Small intestine (tissue), 7 donors: ENCODE measurements at regions not wholly inside any gene's neighbourhood (a gene's known extent, or its start where the extent isn't known, plus 50 kb on each side); places are given as distances from the start of the nearest gene placed in this dataset.

ENCODE experiments used
- DNase-seq, 2 donors: peaks; one replicate each; pipeline versions ENCODE4 v3.0.0 to v3.0.0-alpha.2; 2013
- FAIRE-seq: peaks from 2 replicates; lab custom pipeline; 2012; peaks lifted over from hg19 to GRCh38; lab: Jason Lieb, UNC
- H3K27ac ChIP-seq, 3 donors: one replicate each; pipeline ENCODE4 v1.5.1; 2013; ENCODE audit warnings: low read length in 2 of 3, mild to moderate bottlenecking in 2 of 3, control low read depth in 1 of 3, inconsistent platforms in 1 of 3, low read depth in 1 of 3, moderate library complexity in 1 of 3
- H3K27me3 ChIP-seq, 3 donors: one replicate each; pipeline ENCODE4 v1.6.1; 2013; ENCODE audit warnings: low read length in 3 of 3, inconsistent platforms in 1 of 3; ENCODE audit not compliant: control insufficient read depth in 3 of 3, insufficient read depth in 3 of 3
- H3K36me3 ChIP-seq, 3 donors: one replicate each; pipeline ENCODE4 v1.6.1; 2013; ENCODE audit warnings: low read length in 3 of 3, inconsistent platforms in 1 of 3, low read depth in 1 of 3, mild to moderate bottlenecking in 1 of 3, moderate library complexity in 1 of 3; ENCODE audit not compliant: control insufficient read depth in 3 of 3, insufficient read depth in 2 of 3
- H3K4me1 ChIP-seq, 3 donors: one replicate each; pipeline ENCODE4 v1.6.1; 2013; ENCODE audit warnings: low read length in 2 of 3, inconsistent platforms in 1 of 3, low read depth in 1 of 3, mild to moderate bottlenecking in 1 of 3, moderate library complexity in 1 of 3; ENCODE audit not compliant: control insufficient read depth in 3 of 3, insufficient read depth in 2 of 3
- H3K4me3 ChIP-seq, 3 donors: one replicate each; pipeline ENCODE4 v1.5.1; 2013; ENCODE audit warnings: low read length in 3 of 3, control low read depth in 1 of 3, inconsistent platforms in 1 of 3, low read depth in 1 of 3, mild to moderate bottlenecking in 1 of 3, moderate library complexity in 1 of 3
- H3K9me3 ChIP-seq, 2 donors: one replicate each; pipeline ENCODE4 v1.6.1; 2013; ENCODE audit warnings: low read depth in 1 of 2, low read length in 1 of 2; ENCODE audit not compliant: control insufficient read depth in 2 of 2, insufficient read depth in 1 of 2
- WGBS, 3 donors: extraction: QIAGEN DNeasy Blood & Tissue Kit; methylation state at CpG; one replicate each; pipeline ENCODE4 v1.1.7; 2013; 5-methylcytosine and 5-hydroxymethylcytosine counted together
- donor health status: healthy with polysubstance abuse.
- donor health status: control.
- donor health status: control.
- donor health status: Bipolar disorder and iron deficiency.
- donor health status: healthy.

DNA sequence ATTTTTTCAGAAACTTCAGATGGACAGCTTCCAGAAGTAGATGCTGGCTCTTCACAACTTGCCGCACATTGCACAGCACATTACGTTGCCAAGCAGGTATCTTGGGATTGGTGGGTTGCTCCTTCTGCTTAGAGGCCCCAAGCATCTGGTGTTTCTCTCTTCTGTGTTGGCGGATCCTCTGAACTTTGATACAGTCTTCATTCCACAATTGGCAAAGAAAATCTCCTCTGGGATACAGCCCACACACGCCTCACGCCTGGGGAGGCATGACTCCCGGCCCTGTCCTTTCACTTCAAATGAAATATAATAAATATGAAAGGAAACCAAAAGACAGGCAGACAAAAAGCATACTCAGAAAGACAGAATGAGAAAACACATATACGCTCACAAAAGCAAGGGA is 72.3 kb upstream of the PPP2R5A start:
- FAIRE-seq (no peak), DNase-seq (no peak)
- 74 to 95% (median 84%) methylated on average over 7 of the region's 7 CpGs for WGBS, 3 donors
- H3K27ac ChIP-seq: no peak overlapping the region
- no peaks in the 10 kb centered on the region for H3K36me3 ChIP-seq
- H3K4me3 ChIP-seq: no peak overlapping the region
- no peaks in the 10 kb centered on the region for H3K9me3 ChIP-seq
- H3K27me3 ChIP-seq: no peaks in the 10 kb centered on the region
- H3K4me1 ChIP-seq: peaks cover 0 to 21% (median 3%) of the 10 kb centered on the region in 3 donors

DNA sequence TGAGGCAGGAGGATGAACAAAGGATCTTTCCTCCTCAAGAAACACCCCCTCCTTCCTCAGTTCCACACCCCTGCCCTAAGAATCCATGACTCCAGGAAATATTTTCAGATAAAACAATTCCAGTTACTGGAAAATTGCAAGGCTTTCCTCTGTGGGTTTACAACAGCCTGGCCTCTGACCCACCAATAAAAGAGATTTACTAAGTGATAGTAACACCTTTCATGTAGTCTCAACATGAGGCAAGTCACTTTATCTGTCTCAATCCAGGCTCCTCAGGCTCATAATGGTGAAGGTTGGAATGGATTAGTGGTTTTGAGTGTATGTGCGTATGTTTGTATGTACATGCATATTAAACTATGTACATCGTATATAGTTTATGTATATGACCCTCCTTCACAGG is 71.4 kb upstream of the PPP2R5A start:
- H3K27me3 ChIP-seq: no peaks in the 10 kb centered on the region
- peaks cover 3 to 26% (median 5%) of the 10 kb centered on the region in 3 donors for H3K4me1 ChIP-seq
- H3K36me3 ChIP-seq: no peaks in the 10 kb centered on the region
- DNase-seq (peak; percentile 46 to 78), FAIRE-seq (no peak)
- H3K4me3 ChIP-seq: no peak overlapping the region
- WGBS, 3 donors: 40 to 84% (median 71%) methylated on average over 2 of the region's 2 CpGs
- H3K27ac ChIP-seq: peak overlapping the region in 1 of 3 donors; percentile 34
- no peaks in the 10 kb centered on the region for H3K9me3 ChIP-seq

DNA sequence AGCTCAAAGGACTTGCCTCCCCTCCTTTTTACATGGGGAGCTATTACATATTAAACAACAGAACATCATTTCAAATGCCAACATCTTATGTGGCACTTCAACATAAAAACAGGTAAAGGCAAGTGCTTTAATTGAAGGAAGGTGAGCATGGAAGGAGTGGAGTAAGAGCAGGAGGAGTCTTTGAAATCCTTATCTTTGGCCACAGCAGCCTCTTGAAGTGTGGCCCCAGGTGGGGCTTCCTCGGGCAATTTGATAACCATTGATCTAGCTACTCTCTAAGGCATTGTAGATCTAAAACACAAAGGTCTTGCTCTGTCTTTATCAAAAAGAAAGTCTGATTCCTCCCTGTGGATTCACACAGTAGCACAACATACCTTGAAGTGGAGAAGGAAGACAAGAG is 70.9 kb upstream of the PPP2R5A start:
- H3K27ac ChIP-seq: peak overlapping the region in 1 of 3 donors; percentile 34
- DNase-seq (peak; percentile 12 to 39), FAIRE-seq (no peak)
- no peaks in the 10 kb centered on the region for H3K27me3 ChIP-seq
- H3K9me3 ChIP-seq: no peaks in the 10 kb centered on the region
- no peaks in the 10 kb centered on the region for H3K36me3 ChIP-seq
- H3K4me1 ChIP-seq: peaks cover 3 to 26% (median 5%) of the 10 kb centered on the region in 3 donors
- no peak overlapping the region for H3K4me3 ChIP-seq
- WGBS, 3 donors: 0 to 6% (median 0%) methylated on average over 1 of the region's 1 CpG

DNA sequence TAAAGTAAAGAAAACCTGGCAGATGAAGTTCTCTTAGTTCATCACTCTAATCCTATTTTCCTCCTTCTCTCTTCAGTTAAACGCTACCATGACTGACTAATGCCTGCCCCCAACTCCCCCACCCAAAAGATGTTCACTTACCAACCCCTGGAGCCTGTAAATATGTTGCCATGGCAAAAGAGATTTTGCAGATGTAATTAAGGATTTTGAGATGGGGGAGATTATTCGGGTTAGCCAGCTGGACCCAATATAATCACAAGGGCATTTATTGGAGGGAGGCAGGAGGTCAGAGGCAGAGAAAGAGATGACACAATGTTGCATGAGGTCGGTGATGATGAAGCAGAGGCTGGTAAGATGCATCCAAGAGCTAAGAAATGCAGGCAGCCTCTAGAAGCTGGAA is 69.3 kb upstream of the PPP2R5A start:
- Histone ChIP-seq H3K36me3 (no peaks in the 10 kb centered on the region), H3K4me3 (no peak overlapping the region), H3K27me3 (no peaks in the 10 kb centered on the region), H3K4me1 (peaks cover 3 to 34% (median 5%) of the 10 kb centered on the region in 3 donors), H3K9me3 (no peaks in the 10 kb centered on the region), H3K27ac (no peak overlapping the region)
- FAIRE-seq (no peak), DNase-seq (no peak)
- WGBS, 3 donors: 90 to 96% (median 91%) methylated on average over 3 of the region's 3 CpGs

DNA sequence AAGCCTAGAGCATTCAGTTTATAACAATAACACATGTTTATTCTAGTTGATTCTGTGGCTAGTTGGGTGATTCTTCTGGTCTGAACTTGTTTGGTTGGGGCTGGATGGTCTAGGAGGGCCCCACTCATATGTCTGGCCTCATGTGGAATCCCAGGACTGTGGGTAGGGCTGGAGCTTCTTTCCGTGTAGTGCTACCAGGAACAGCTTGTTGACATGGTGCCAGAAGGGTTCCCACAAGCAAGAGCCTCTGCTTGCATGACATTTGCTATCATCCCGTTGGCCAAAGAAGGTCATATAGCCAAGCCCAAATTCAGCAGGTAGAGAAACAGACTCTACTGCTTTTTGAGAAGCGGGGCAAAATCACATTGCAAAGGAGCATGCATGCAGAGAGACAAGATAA is 67.6 kb upstream of the PPP2R5A start:
- Histone ChIP-seq H3K4me3 (no peak overlapping the region), H3K27me3 (no peaks in the 10 kb centered on the region), H3K9me3 (no peaks in the 10 kb centered on the region), H3K36me3 (no peaks in the 10 kb centered on the region), H3K27ac (no peak overlapping the region), H3K4me1 (peaks cover 3 to 34% (median 5%) of the 10 kb centered on the region in 3 donors)
- peak in 1 of 2 donors; percentile 17 for DNase-seq
- FAIRE-seq: no peak
- WGBS, 3 donors: 55 to 74% (median 71%) methylated on average over 3 of the region's 3 CpGs

DNA sequence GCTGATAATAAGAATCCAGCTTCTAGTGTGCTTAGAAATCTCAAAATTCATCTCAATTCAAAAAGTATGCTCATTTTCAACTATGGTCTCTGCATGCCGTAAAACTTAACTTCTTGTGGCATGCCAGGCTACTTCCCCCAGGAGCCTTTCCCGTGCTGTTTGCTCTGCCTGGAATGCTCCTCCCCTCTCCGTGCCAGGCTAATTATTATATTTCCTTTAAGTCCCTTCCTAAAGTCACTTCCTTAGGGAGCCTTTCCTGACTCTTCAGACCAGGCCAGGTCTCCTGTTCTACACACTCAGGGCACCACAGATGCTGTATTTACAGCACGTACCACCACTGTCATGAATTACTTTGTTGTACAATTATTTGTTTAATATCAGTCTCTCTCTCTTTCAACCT is 67.1 kb upstream of the PPP2R5A start:
- no peaks in the 10 kb centered on the region for H3K27me3 ChIP-seq
- WGBS, 3 donors: 33 to 63% (median 59%) methylated on average over 4 of the region's 4 CpGs
- no peak overlapping the region for H3K27ac ChIP-seq
- DNase-seq (peak in 1 of 2 donors; percentile 27), FAIRE-seq (no peak)
- no peaks in the 10 kb centered on the region for H3K36me3 ChIP-seq
- H3K9me3 ChIP-seq: no peaks in the 10 kb centered on the region
- peaks cover 3 to 30% (median 5%) of the 10 kb centered on the region in 3 donors for H3K4me1 ChIP-seq
- no peak overlapping the region for H3K4me3 ChIP-seq

DNA sequence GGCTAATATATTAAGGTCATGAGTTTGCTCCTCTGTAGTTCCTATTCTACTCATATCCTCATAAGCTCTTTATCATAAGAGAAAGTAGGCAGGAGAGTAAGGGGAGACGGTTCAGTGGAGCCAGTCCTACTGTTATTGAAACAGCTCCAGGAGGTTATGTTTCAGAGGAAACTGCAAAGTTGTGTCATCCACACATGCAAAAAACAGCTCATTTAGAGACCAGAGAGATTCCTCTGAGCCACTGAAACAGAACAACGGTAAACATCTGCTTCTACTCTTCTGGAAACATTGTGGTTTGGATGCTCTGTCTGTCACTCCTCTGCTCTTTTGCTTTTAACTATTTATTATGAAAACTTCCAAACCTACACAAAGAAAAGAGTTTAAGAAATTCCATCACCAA is 66.3 kb upstream of the PPP2R5A start:
- H3K9me3 ChIP-seq: no peaks in the 10 kb centered on the region
- DNase-seq (no peak), FAIRE-seq (no peak)
- no peaks in the 10 kb centered on the region for H3K27me3 ChIP-seq
- H3K36me3 ChIP-seq: no peaks in the 10 kb centered on the region
- no peak overlapping the region for H3K27ac ChIP-seq
- WGBS, 3 donors: 50 to 80% (median 60%) methylated on average over 2 of the region's 2 CpGs
- no peak overlapping the region for H3K4me3 ChIP-seq
- peaks cover 3 to 29% (median 5%) of the 10 kb centered on the region in 3 donors for H3K4me1 ChIP-seq

DNA sequence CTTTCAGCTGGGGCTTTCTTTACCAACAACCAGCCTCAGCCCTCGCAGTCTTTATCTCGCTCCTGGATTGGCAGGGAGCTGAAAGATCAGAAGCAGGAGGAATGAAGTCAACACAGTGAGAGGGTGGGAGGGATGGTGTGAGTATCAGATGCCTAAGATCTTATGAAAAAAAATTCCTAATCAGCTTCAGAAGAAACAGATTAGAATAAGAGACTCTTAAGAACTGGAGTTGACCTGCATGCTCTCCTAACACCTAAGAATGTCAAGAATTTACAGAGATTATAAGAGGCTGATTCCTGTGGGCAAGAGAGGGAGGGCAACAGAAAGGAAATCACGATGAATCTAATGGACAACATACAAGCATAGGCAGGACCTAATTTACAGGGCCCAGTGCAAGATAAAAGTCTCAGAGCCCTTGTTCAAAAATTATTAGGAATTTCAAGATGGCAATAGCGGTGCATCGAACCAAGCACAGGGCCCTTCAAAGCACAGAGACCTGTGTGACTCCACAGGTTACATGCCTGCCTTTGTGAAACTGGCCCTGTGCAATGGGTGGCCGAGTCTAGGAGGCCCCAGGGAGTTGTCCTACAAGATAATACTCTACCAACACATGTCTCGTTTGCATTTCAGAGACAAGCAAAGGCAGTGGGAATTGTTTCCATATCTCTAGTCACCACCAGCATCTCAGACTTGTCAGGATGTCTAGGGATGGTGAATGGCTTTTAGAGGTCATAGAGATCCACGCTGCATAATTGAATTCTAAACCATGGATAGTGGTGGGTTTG is 65.3 kb upstream of the PPP2R5A start:
- Histone ChIP-seq H3K4me3 (no peak overlapping the region), H3K27ac (no peak overlapping the region), H3K9me3 (no peaks in the 10 kb centered on the region), H3K27me3 (no peaks in the 10 kb centered on the region), H3K36me3 (no peaks in the 10 kb centered on the region), H3K4me1 (peaks cover 0 to 21% (median 5%) of the 10 kb centered on the region in 3 donors)
- FAIRE-seq (no peak), DNase-seq (peak; percentile 14 to 20)
- 62 to 74% (median 64%) methylated on average over 8 of the region's 8 CpGs for WGBS, 3 donors
